ENCODE measurements at regions not wholly inside any gene's neighbourhood (a gene's known extent, or its start where the extent isn't known, plus 50 kb on each side); places are given as distances from the start of the nearest gene placed in this dataset.

- POLR2A ChIA-PET (ENCODE audit: partially characterized antibody) = no interaction called here
- Histone ChIP-seq H3K27me3 (ENCODE audit: insufficient read depth, low read length) (no peaks in the 10 kb centered on the region), H3K4me3 (ENCODE audit: low read length in 2 of 2) (no peak overlapping the region), H3K9me3 (ENCODE audit: control insufficient read depth in 1 of 2, low read length in 2 of 2) (no peaks in the 10 kb centered on the region), H3K4me1 (ENCODE audit: insufficient read depth, low read length) (no peaks in the 10 kb centered on the region), H3K27ac (ENCODE audit: low read depth, low read length) (no peak overlapping the region), H3K36me3 (ENCODE audit: insufficient read depth, low read length) (no peaks in the 10 kb centered on the region)
- intact Hi-C loops (cut with micrococcal nuclease) = no loop called here
- CTCF ChIA-PET (ENCODE audit: partially characterized antibody) = interaction anchor here (0.9 to 1.7 kb wide), 2 partner anchors 41 to 156 kb away, joined by 3 read pairs; no protein-coding TSS in a partner anchor
- no peaks in the 10 kb centered on the region for H3K36me3 Mint-ChIP-seq
- peaks cover 0 to 1% (median 0%) of the 10 kb centered on the region in 4 donors for H3K4me1 Mint-ChIP-seq
- peaks cover 0 to 3% of the 10 kb centered on the region in 2 donors for H3K27me3 Mint-ChIP-seq
- no peak for DNase-seq
- H3K27ac Mint-ChIP-seq = no peak overlapping the region
- no peak overlapping the region for H3K4me3 Mint-ChIP-seq
- H3K9me3 Mint-ChIP-seq = peaks cover 2 to 6% (median 3%) of the 10 kb centered on the region in 8 donors
These were observed 74.8 kb upstream of the GPRIN3 start for GRCh38 chr4:89382439-89382838.

DNA sequence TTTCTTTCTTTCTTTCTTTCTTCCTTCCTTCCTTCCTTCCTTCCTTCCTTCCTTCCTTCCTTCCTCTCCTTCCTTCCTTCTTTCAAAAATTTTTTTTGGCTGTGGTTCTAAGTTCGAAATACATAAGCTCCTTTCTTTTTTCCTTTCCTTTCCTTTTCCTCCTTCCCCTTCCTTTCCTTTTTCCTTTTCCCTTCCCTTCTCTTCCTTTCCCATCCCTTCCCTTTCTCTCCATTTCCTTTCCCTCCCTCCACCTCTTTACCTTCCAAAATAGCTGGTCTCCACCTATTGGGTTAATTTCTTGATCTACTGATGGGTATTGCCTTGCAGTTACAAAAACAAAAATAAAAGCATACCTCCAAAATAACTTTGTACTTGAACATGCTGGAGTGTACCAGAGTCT is 73.4 kb upstream of the GPRIN3 start:
- ChIA-PET CTCF (ENCODE audit: partially characterized antibody) (interaction anchor here (1.3 kb wide), 1 partner anchor 126 kb away, joined by 5 read pairs; no protein-coding TSS in a partner anchor), POLR2A (ENCODE audit: partially characterized antibody) (interaction anchor here (1.0 kb wide), 1 partner anchor 86 kb away, joined by 3 read pairs; no protein-coding TSS in a partner anchor)
- Histone ChIP-seq H3K4me3 (ENCODE audit: low read length in 2 of 2) (no peak overlapping the region), H3K27ac (ENCODE audit: low read depth, low read length) (no peak overlapping the region), H3K9me3 (ENCODE audit: control insufficient read depth in 1 of 2, low read length in 2 of 2) (no peaks in the 10 kb centered on the region), H3K27me3 (ENCODE audit: insufficient read depth, low read length) (no peaks in the 10 kb centered on the region), H3K36me3 (ENCODE audit: insufficient read depth, low read length) (no peaks in the 10 kb centered on the region), H3K4me1 (ENCODE audit: insufficient read depth, low read length) (no peaks in the 10 kb centered on the region)
- no peak overlapping the region for H3K27ac Mint-ChIP-seq
- intact Hi-C loops (cut with micrococcal nuclease) = no loop called here
- peaks cover 0 to 1% of the 10 kb centered on the region in 2 donors for H3K27me3 Mint-ChIP-seq
- DNase-seq = no peak
- H3K4me1 Mint-ChIP-seq = peaks cover 0 to 2% (median under 1%) of the 10 kb centered on the region in 4 donors
- H3K4me3 Mint-ChIP-seq = no peak overlapping the region
- H3K36me3 Mint-ChIP-seq = no peaks in the 10 kb centered on the region
- peaks cover 2 to 5% (median 3%) of the 10 kb centered on the region in 8 donors for H3K9me3 Mint-ChIP-seq

- ChIA-PET POLR2A (ENCODE audit: partially characterized antibody) (no interaction called here), CTCF (ENCODE audit: partially characterized antibody) (interaction anchor here (1.3 kb wide), 1 partner anchor 125 kb away, joined by 5 read pairs; no protein-coding TSS in a partner anchor)
- intact Hi-C loops (cut with micrococcal nuclease) = no loop called here
These were observed 72.0 kb upstream of the GPRIN3 start for GRCh38 chr4:89379511-89380044.

GRCh38 chr4:89373394-89373793 is 65.8 kb upstream of the GPRIN3 start:
- Mint-ChIP-seq H3K27ac (no peak overlapping the region), H3K9me3 (peaks cover 0 to 5% (median under 1%) of the 10 kb centered on the region in 8 donors), H3K4me3 (no peak overlapping the region), H3K4me1 (peaks cover 0 to 2% (median under 1%) of the 10 kb centered on the region in 4 donors), H3K27me3 (peaks cover 0 to 3% of the 10 kb centered on the region in 2 donors), H3K36me3 (no peaks in the 10 kb centered on the region)
- ChIA-PET POLR2A (ENCODE audit: partially characterized antibody) (no interaction called here), CTCF (ENCODE audit: partially characterized antibody) (no interaction called here)
- Histone ChIP-seq H3K4me1 (ENCODE audit: insufficient read depth, low read length) (no peaks in the 10 kb centered on the region), H3K4me3 (ENCODE audit: low read length in 2 of 2) (no peak overlapping the region), H3K9me3 (ENCODE audit: control insufficient read depth in 1 of 2, low read length in 2 of 2) (no peaks in the 10 kb centered on the region), H3K27ac (ENCODE audit: low read depth, low read length) (no peak overlapping the region), H3K27me3 (ENCODE audit: insufficient read depth, low read length) (no peaks in the 10 kb centered on the region), H3K36me3 (ENCODE audit: insufficient read depth, low read length) (no peaks in the 10 kb centered on the region)
- no peak for DNase-seq
- intact Hi-C loops (cut with micrococcal nuclease) = no loop called here

More at GRCh38 chr4:89379511-89380044, 72.0 kb upstream of the GPRIN3 start:
- Histone ChIP-seq H3K36me3 (ENCODE audit: insufficient read depth, low read length) (no peaks in the 10 kb centered on the region), H3K4me3 (ENCODE audit: low read length in 2 of 2) (no peak overlapping the region), H3K27me3 (ENCODE audit: insufficient read depth, low read length) (no peaks in the 10 kb centered on the region), H3K9me3 (ENCODE audit: control insufficient read depth in 1 of 2, low read length in 2 of 2) (no peaks in the 10 kb centered on the region), H3K4me1 (ENCODE audit: insufficient read depth, low read length) (no peaks in the 10 kb centered on the region), H3K27ac (ENCODE audit: low read depth, low read length) (no peak overlapping the region)
- no peaks in the 10 kb centered on the region for H3K27me3 Mint-ChIP-seq
- H3K27ac Mint-ChIP-seq = no peak overlapping the region
- DNase-seq = no peak
- H3K4me1 Mint-ChIP-seq = peaks cover 0 to 2% (median under 1%) of the 10 kb centered on the region in 4 donors
- no peaks in the 10 kb centered on the region for H3K36me3 Mint-ChIP-seq
- peaks cover 0 to 5% (median 3%) of the 10 kb centered on the region in 8 donors for H3K9me3 Mint-ChIP-seq
- no peak overlapping the region for H3K4me3 Mint-ChIP-seq

DNA sequence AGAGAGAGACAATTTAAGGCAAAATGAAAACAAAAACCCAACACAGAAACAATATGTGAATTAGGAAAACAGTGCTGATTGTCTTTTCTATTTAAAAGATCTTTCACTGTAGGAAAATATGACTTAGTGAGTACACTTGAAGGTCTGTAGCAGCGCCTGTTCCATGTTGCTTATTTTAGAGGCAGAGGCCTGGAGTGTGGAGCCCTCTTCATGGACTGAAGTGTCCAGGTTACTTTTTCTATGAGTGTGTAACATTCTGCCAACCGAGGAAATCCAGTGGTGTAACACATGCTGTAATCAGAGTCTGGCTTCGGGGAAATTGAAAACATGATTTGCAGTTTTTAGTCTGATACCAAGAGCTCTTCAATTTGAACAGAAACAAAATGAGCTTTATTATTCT is 64.0 kb upstream of the GPRIN3 start:
- Mint-ChIP-seq H3K27ac (no peak overlapping the region), H3K4me3 (no peak overlapping the region), H3K4me1 (peaks cover 0 to 8% (median 2%) of the 10 kb centered on the region in 4 donors), H3K9me3 (peaks cover 0 to 2% (median 0%) of the 10 kb centered on the region in 8 donors), H3K27me3 (peaks cover 0 to 3% of the 10 kb centered on the region in 2 donors), H3K36me3 (no peaks in the 10 kb centered on the region)
- Histone ChIP-seq H3K27me3 (ENCODE audit: insufficient read depth, low read length) (no peaks in the 10 kb centered on the region), H3K27ac (ENCODE audit: low read depth, low read length) (no peak overlapping the region), H3K4me1 (ENCODE audit: insufficient read depth, low read length) (no peaks in the 10 kb centered on the region), H3K9me3 (ENCODE audit: control insufficient read depth in 1 of 2, low read length in 2 of 2) (no peaks in the 10 kb centered on the region), H3K4me3 (ENCODE audit: low read length in 2 of 2) (no peak overlapping the region), H3K36me3 (ENCODE audit: insufficient read depth, low read length) (no peaks in the 10 kb centered on the region)
- ChIA-PET POLR2A (ENCODE audit: partially characterized antibody) (no interaction called here), CTCF (ENCODE audit: partially characterized antibody) (interaction anchor here (1.4 kb wide), 1 partner anchor 116 kb away, joined by 3 read pairs; no protein-coding TSS in a partner anchor)
- intact Hi-C loops (cut with micrococcal nuclease) = no loop called here
- DNase-seq = no peak

- Histone ChIP-seq H3K4me3 (ENCODE audit: low read length in 2 of 2) (no peak overlapping the region), H3K9me3 (ENCODE audit: control insufficient read depth in 1 of 2, low read length in 2 of 2) (no peaks in the 10 kb centered on the region), H3K36me3 (ENCODE audit: insufficient read depth, low read length) (no peaks in the 10 kb centered on the region), H3K27me3 (ENCODE audit: insufficient read depth, low read length) (no peaks in the 10 kb centered on the region), H3K4me1 (ENCODE audit: insufficient read depth, low read length) (no peaks in the 10 kb centered on the region), H3K27ac (ENCODE audit: low read depth, low read length) (no peak overlapping the region)
- no peak for DNase-seq
- ChIA-PET CTCF (ENCODE audit: partially characterized antibody) (no interaction called here), POLR2A (ENCODE audit: partially characterized antibody) (no interaction called here)
- intact Hi-C loops (cut with micrococcal nuclease) = no loop called here
- H3K9me3 Mint-ChIP-seq = peaks cover 0 to 2% (median 0%) of the 10 kb centered on the region in 8 donors
- H3K27ac Mint-ChIP-seq = no peak overlapping the region
- peaks cover 0 to 9% (median 5%) of the 10 kb centered on the region in 4 donors for H3K4me1 Mint-ChIP-seq
- H3K36me3 Mint-ChIP-seq = no peaks in the 10 kb centered on the region
- H3K27me3 Mint-ChIP-seq = peaks cover under 1 to 3% of the 10 kb centered on the region in 2 donors
- no peak overlapping the region for H3K4me3 Mint-ChIP-seq
These were observed 62.0 kb upstream of the GPRIN3 start for GRCh38 chr4:89369581-89369980.

- peaks cover 0 to 9% (median 5%) of the 10 kb centered on the region in 4 donors for H3K4me1 Mint-ChIP-seq
- Histone ChIP-seq H3K27ac (ENCODE audit: low read depth, low read length) (no peak overlapping the region), H3K27me3 (ENCODE audit: insufficient read depth, low read length) (no peaks in the 10 kb centered on the region), H3K4me3 (ENCODE audit: low read length in 2 of 2) (no peak overlapping the region), H3K4me1 (ENCODE audit: insufficient read depth, low read length) (no peaks in the 10 kb centered on the region), H3K9me3 (ENCODE audit: control insufficient read depth in 1 of 2, low read length in 2 of 2) (no peaks in the 10 kb centered on the region), H3K36me3 (ENCODE audit: insufficient read depth, low read length) (no peaks in the 10 kb centered on the region)
- H3K27ac Mint-ChIP-seq = peak overlapping the region in 1 of 7 donors; percentile 9
- CTCF ChIA-PET (ENCODE audit: partially characterized antibody) = interaction anchor here (1.2 kb wide), 1 partner anchor 143 kb away, joined by 3 read pairs; no protein-coding TSS in a partner anchor
- no peak overlapping the region for H3K4me3 Mint-ChIP-seq
- peaks cover 0 to 4% (median 0%) of the 10 kb centered on the region in 8 donors for H3K9me3 Mint-ChIP-seq
- intact Hi-C loops (cut with micrococcal nuclease) = no loop called here
- peaks cover 4% of the 10 kb centered on the region in 2 donors for H3K27me3 Mint-ChIP-seq
- POLR2A ChIA-PET (ENCODE audit: partially characterized antibody) = no interaction called here
- no peak for DNase-seq
- H3K36me3 Mint-ChIP-seq = no peaks in the 10 kb centered on the region
These were observed 61.3 kb upstream of the GPRIN3 start for GRCh38 chr4:89368861-89369260.
